Activated CD8-positive, alpha-beta memory T cell treated with anti-CD3 and anti-CD28 coated beads for 24 hours (primary cell): ENCODE measurements at regions not wholly inside any gene's neighbourhood (a gene's known extent, or its start where the extent isn't known, plus 50 kb on each side); places are given as distances from the start of the nearest gene placed in this dataset.

Experiments
- DNase-seq: peaks from one replicate; pipeline ENCODE4 v3.0.0-alpha.2; 2020

DNA sequence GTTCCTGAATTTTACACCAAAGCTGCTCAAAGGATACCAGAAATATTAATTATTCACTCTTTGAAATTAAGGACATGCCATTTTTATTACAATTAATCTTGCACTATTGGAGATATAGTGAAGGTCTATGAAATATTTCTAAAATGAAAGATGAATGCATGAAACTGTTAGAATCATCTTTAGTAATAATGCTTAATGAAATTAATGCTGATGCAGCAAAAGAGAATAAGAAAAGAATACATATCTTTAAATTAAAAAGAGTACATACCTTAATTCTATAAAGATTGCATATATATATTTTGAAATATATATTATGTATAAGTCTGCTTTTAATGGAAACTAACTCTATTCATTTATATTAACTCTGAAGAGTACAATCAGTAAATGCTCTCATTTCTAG is 236.0 kb downstream of the ALX1 start:
- no peak for DNase-seq

- DNase-seq, result no peak
These were observed 236.8 kb downstream of the ALX1 start for GRCh38 chr12:85516667-85517325.

DNA sequence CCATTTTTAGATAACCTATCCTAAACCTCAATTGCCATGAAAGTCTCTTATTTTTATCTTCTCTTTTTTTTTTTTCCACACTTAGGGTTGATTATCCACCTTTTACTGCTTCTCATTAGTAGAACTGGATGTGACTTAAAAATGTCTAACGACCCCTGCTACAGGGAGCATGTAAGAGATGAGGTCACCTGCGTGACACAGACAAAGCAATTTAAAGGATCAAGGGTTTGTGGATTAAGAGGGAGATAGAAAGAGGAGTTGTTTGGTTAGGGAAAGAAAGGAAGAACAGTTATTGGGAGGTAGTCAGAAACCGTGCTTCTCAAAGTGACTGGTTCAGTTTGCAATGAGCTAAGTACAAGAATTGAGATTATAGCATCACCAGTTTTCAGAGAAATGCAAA is 239.1 kb downstream of the ALX1 start:
- no peak for DNase-seq

- no peak for DNase-seq
These were observed 243.2 kb downstream of the ALX1 start for GRCh38 chr12:85523197-85523596.

GRCh38 chr12:85527192-85527591 is 247.2 kb downstream of the ALX1 start:
- no peak for DNase-seq

DNA sequence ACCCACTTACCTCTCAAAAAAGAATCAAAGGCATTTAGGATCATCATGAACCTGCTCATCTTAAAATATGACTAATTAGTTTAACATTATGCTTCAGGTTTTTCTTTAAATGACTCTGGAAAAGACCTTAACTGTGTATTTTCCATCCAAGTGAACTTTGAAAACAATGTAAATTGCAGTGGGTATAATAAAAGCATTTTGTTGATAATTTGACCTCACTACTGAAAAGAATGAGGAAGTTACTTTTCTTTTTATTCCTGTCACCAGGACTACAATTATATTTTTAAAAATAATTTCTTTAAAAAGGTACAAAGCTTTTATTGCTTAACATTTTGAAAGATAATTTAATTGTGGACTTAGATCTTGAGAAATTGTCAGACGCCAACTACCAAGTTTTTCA is 249.9 kb downstream of the ALX1 start:
- no peak for DNase-seq

DNA sequence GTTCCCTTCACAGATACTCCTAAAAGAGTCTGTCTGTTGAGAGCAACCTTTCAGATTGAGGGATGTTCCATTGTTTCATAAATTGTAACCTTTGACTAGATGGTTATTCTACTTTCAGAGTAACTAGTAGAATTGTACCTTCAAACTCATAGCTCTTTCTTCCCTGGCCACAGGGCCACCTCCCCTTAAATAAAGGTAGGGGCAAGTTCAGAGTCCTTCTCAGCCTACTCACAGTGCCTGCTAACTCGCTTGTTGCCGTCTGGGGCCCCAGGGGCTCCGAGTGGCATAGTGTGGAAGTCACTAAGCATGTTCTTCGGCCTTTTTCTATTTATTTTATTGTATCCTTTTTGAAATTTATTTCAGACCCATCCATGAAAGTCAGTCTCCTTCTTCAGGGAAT is 250.4 kb downstream of the ALX1 start:
- no peak for DNase-seq

- DNase-seq, result no peak
These were observed 251.3 kb downstream of the ALX1 start for GRCh38 chr12:85531341-85531740.

- DNase-seq, result no peak
These were observed 269.6 kb downstream of the ALX1 start for GRCh38 chr12:85549640-85550039.

DNA sequence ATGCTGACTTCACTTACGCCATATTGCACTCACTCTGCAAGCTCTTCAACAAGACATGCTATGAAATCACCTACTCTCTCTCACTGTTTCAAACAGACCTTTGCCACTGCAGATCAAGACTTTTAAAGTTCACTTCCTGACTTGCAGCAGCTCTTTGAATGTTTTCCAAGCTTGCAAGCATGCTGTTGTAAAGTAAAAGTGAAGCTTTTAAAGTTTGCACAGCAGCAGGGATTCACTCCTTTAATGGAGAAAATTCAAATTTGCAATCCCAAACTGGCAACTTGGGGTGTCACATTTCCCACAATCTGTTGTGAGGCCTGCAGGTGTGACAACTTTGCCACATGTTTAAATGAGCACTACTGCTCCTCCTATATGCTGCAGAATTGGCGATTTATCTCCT is 270.9 kb downstream of the ALX1 start:
- DNase-seq, result no peak

DNA sequence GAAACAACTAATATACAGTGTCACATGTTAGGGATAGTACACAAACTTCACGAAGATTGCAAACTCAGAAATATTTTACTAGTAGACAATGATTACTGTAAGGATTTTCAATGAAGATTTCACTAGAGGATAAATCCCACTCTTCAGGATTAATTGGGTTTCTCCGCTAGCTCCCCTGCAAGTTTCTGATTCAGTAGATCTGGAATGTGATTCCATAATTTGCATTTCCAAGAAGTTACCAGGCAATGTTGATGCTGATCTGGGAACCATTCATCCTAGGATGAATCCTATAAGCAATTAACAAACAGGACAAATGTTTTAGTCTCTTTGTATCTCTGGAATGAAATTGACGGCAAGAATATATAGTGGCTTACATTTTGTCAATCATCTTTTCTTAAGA is 272.4 kb downstream of the ALX1 start:
- no peak for DNase-seq

GRCh38 chr12:85557850-85558249 is 277.8 kb downstream of the ALX1 start:
- no peak for DNase-seq

DNA sequence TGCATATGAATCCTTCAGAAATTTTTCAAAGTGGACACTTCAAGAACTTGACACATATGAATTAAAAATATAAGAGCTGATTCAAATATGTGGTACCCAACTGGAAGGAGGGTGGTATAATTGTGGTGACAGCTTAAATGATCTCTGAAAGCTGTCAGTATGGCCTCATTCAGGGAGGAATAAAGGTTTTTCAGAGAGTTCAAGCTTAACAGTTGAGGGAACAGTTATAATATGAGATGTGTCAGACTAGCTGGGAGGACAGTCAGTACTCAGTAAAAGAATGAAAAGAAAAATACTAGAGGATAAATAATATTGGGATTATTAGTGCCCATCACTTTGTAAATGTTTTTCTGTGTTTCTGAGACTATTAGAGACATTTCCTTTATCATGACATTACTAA is 277.5 kb downstream of the RASSF9 start:
- DNase-seq, result no peak

DNA sequence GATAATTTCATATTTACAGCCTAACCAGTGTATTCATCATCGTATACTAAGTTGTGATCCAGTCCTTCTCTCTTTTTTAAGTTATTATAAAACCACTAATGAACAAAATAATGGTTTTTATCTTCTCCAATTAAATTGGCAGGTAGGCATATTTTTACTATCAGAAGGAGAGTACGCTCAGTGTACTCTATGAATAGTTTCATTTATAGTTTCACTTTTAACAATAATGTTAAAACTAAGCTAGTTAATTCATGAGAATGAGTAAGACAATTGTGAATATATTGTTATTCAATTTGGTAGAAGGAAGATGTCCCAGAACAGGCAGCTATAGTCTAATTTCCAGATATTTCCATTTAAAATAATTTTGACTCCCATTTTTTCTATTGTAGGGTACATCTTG is 277.1 kb downstream of the RASSF9 start:
- DNase-seq, result no peak

DNA sequence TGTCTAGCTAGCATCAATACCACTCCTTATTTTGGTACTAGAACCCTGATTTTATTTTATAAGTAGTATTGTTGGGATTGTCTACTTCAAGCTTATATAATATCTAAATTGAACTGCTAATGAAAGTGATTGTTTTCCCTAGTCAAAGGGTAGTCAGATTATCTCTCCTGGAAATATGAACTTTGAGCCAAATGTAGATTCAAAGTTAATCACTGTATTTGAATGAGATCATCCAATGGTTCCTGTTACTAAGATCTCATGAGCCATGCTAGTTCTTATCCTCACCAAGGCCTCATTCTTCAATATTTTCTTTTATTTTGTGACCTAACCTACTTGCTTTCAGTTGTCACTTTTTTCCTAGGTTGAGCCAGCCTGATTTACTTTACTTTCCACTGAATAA is 276.7 kb downstream of the RASSF9 start:
- no peak for DNase-seq

DNA sequence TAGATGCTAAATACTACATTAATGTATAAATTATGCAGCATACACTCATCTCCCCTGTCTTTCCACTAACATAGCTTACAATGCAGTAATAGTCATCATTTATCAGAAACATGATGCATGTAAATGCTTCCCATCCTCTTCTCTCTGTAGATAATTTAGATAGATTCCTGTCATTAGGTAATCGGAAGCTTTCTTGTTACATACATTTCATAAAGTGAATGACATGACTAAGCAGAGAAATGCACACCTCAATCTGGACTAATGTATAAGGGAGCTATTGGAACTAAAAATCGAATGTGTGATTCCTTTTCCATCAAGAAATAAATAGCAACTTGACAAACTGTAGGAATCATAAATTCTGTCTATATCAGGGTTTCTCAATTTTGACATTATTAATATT is 273.4 kb downstream of the RASSF9 start:
- no peak for DNase-seq

- no peak for DNase-seq
These were observed 271.4 kb downstream of the RASSF9 start for GRCh38 chr12:85564786-85565185.

GRCh38 chr12:85568395-85569103 is 267.7 kb downstream of the RASSF9 start:
- DNase-seq, result no peak

GRCh38 chr12:85569261-85569660 is 266.9 kb downstream of the RASSF9 start:
- DNase-seq, result no peak

DNA sequence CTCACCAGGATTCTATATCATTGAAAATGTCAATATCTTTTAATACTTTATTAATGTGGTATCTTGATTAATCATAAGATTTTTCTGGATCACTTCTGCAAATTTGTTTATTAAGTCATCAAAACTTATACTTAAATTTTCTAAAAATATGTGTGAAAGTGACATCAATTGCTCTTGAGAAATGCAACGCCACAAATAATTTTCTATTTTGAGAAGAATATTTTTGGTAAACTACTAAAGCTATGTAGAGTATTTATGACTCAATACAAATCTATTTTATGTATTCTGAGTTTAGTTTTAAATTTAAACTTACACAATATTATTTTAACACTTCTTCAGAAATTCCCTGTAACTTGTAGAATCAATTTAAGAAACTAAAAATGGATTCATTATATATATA is 263.3 kb downstream of the RASSF9 start:
- no peak for DNase-seq

DNA sequence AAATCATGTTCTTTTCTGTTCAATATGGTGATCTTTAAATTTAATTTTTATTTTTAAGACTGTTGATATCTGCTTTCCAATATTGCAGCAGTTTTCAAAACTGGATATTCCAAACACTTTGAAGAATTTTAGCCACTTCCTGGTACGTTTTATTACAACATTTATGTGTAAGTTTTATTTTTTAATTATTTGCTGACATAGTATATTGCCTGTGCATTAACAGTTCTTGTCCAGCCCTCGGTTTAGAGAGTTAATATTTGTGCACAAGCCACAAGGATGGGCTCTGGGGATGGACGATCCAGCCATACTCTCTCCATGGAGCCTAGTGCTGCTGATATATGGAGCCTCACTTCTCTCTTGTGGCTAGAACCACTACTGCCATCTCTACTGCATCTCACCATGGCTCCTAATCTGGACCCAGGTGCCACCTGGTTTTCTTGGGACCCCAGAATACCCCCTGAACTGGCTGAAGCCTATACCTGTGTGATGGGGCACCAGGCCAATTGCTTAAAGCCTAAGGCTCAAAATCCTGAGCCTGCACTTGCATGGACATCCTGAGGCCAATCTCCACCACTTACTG is 262.5 kb downstream of the RASSF9 start:
- DNase-seq, result no peak

GRCh38 chr12:85574291-85574690 is 261.9 kb downstream of the RASSF9 start:
- no peak for DNase-seq

GRCh38 chr12:85575120-85576096 is 260.8 kb downstream of the RASSF9 start:
- no peak for DNase-seq
